ENCODE measurements at regions not wholly inside any gene's neighbourhood (a gene's known extent, or its start where the extent isn't known, plus 50 kb on each side); places are given as distances from the start of the nearest gene placed in this dataset.
"Not testable (repeated sequence)": the region's sequence is repeated elsewhere in the genome, so short reads cannot be mapped to it uniquely, and the experiment has no call there.

DNA sequence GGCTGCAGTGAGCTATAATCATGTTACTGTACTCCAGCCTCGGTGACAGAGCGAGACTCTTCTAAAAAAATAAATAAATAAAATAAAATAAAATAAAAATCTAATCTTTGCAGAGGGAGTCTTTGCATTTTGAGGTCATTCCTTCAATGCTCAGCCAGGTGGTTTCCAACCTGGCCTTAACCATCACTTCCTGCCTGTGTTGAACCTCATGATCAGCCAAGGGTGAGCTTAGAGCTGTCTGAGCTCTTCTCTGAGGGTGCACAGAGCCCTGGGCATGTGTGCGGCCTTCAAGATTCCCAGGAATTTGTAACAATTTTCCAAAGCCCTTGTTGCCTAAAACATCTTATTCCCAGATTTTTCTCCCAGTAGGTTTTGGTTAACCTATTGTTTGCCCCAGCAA is 94.3 kb downstream of the KCNJ12 start:
- DNase-seq (ENCODE audit: low spot score), result not testable (repeated sequence)

DNA sequence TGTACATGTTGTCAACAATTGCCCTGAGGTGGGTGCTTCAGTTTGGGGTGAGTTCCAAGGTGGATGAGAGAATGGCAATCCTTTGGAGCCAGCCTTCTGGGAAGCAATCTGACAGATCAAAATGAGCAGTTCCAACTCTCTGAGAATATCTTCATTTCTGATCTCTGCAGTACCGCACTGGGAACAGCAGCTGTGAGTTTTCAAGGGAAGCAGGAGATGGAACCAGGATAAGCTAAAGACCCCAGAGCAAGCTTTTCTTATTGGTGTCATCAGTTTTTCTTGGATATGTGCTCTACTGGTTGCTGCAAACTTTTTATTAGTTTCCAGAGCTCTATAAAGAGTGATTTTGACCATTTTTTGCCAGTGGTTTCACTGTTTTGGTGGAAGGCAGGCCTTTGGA is 94.7 kb downstream of the KCNJ12 start:
- DNase-seq (ENCODE audit: low spot score), result no peak

DNA sequence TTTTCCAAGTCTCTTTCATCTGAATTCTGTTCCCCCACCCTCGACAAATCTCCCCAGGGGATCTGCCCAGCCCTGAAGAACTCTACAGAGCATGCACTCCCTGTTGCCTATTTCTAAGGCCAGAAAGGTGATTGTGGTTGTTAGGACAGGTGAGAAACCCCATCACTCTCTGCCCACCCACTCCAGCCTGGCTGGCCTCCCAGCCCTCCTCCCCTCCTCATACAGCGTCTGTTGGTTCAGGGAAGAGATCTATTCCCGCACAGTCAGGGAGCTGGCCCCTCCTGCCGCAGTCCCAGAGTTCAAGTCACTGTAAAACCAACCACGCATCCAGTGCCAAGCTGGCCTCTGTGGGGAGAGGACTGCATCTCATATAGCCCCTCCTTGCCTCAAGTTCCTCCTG is 98.7 kb downstream of the KCNJ12 start:
- DNase-seq (ENCODE audit: low spot score), result no peak

DNA sequence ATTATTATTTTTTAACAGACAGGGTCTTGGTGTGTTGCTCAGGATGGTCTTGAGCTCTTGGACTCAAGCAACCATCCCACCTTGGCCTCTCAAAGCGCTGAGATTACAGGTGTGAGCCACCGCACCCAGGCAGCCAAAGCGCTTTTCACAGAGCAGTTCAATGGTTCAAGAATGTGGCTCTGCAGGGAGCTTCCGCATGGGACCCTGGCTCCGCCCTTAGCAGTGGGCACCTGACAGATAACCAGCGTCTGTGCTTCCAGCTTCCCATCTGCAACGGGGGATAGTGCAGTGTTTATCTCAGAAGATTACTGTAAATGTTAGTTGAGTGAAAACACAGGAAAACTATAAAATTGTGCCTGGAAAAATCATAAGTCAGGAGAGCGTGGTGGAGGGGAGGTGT is 99.4 kb downstream of the KCNJ12 start:
- no peak for DNase-seq (ENCODE audit: low spot score)

DNA sequence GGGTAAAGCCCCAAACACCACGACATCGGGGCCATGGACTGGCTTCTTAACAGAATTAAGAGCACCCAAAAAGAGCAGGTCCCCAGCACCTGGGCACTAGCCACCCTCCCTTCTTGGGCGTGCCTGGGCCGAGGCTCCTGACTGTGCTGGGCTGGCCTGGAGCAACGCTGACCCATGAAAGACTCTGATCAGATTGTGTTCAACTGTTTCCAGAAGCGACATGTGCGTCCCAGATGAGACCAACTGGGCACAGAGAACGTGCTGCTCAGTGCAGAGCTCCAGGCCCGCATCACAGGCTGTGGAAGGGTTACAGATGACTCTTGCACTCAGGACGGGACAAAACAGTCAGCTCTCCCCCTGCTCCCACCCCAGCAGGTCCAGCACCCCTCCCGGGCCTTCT is 100.7 kb downstream of the KCNJ12 start:
- DNase-seq (ENCODE audit: low spot score), result no peak

DNA sequence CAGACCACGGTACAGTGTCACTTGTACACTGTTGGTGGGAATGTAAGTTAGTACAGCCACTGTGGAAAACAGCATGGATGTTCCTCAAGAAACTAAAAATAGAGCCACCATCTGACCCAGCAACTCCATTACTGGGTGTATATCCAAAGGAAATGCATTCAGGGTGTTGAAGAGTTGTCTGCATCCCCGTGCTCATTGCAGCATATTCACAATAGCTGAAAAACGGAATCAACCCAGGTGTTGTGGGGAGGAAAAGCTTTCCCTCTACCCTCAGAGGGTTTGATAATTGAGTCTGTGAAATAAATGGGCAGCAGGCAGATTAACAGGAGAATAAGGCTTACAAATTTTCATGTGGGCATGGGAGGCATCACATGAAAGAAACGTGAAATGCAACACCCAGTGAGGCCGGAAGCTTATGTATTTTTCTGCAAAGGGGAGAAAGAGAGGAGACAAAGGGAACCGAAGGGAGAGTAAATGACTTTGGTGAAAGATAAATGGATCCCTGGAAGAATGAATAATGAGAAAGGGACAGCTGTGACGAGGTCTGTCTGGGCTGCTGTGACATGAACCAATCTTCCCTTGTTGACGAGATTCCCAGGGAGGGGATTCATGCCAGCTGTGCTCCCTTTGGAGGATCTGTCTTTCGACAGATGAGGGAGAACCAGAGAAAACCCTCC is 106.2 kb downstream of the KCNJ12 start:
- DNase-seq (ENCODE audit: low spot score), result no peak

DNA sequence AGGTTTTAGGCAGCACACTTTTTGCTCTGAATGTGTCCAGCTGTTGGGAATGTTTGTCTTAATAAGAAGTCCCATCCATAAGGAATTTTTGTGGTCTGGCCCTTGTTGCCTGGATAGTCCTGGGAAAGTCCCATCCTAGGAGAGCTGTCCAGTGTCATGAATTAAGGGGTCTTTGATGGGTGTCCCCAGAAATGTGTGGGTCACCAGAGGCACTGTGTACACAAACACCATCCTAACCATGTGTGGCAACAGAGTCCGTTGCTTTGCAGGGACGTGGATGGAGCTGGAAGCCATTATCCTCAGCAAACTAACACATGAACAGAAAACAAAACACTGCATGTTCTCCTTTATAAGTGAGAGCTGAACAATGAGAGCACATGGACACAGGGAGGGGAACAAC is 111.9 kb downstream of the KCNJ12 start:
- not testable (repeated sequence) for DNase-seq (ENCODE audit: low spot score)

DNA sequence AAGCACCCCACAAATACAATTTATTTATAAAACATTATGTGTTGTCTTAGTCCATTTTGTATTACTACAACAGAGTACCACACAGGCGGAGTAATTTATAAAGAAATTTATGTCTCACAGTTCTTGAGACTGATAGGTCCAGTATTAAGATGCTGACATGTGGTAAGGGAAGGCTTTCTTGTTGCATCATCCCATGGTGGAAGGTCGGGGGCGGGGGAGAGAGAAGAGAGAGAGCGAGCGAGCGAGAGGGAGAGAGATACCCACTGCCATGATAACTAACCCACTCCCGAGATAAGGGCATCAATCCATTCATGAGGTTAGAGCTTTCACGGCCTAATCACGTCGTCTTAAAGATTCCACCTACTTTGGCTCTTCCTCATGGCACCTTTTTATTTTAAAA is 117.8 kb downstream of the KCNJ12 start:
- no peak for DNase-seq (ENCODE audit: low spot score)

DNA sequence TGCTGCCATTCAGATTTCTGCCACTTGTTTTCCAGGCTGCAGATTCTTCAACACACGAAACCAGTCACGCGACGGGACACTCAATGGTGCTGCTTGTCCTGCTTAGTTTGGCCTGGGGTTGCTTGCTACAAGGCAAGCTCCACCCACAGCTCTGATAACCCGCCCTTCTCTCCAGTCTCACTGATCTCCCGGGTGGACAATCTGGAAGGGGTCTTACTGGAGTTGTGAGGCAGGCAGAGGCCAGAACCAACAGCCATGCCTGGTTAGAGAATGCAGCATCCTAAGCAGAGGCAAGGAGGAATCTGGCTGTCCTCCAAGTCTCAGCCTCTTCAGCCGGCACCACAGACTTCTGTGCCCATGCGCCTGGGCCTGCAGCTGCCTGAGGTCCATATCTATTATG is 119.1 kb downstream of the KCNJ12 start:
- DNase-seq (ENCODE audit: low spot score), result no peak

DNA sequence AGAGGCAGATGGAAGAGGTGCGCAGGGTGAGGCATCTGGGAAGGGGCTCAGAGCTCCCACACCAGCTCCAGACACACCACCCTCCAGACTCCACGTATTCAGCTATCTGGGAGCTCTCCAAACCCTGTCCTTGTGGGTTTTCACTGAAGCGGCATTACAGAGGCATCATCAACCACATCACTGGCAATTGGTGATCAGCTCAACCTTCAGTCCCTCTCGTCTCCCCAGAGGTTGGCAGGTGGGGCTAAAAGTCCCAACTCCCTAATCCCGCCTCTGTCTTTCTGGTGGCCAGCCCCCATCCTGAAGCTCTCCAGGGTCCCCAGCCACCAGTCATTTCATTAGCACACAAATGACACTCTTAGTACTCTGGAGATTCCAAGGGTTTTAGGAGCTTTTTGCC is 123.9 kb downstream of the KCNJ12 start:
- no peak for DNase-seq (ENCODE audit: low spot score)

DNA sequence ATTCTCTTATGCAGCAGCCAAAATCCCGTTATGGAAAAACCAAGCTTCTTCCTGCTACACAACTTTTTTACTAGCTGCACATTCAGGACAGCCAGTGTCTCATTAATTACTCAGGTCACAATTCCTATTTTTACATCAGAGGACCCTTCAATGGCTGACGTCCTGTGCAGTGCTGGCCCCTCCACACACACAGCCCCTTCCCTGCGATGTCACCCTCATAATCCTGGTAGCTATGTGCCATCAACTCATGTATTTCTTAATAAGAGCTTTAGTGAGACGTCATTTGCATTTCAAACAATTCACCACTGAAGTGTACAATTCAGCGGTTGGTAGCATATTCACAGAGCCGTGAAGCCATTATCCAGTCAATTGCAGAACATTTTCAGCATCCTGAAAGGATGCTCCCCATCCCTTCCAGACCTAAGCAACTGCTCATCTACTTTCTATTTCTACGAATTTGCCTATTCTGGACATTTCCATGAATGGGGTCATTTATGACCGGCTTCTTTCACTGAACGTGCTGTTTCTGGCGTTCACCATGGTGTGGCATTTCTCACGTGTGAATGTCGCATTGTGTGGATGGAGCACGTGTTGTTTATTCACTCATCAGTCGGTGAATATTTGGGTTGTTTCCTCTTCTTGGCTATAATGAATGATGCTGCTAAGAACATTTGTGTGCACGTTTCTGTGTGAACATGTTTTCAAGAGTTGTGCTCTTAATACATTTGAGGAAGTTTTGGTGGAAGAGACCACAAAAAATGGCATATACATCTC is 126.0 kb downstream of the KCNJ12 start:
- not testable (repeated sequence) for DNase-seq (ENCODE audit: low spot score)

DNA sequence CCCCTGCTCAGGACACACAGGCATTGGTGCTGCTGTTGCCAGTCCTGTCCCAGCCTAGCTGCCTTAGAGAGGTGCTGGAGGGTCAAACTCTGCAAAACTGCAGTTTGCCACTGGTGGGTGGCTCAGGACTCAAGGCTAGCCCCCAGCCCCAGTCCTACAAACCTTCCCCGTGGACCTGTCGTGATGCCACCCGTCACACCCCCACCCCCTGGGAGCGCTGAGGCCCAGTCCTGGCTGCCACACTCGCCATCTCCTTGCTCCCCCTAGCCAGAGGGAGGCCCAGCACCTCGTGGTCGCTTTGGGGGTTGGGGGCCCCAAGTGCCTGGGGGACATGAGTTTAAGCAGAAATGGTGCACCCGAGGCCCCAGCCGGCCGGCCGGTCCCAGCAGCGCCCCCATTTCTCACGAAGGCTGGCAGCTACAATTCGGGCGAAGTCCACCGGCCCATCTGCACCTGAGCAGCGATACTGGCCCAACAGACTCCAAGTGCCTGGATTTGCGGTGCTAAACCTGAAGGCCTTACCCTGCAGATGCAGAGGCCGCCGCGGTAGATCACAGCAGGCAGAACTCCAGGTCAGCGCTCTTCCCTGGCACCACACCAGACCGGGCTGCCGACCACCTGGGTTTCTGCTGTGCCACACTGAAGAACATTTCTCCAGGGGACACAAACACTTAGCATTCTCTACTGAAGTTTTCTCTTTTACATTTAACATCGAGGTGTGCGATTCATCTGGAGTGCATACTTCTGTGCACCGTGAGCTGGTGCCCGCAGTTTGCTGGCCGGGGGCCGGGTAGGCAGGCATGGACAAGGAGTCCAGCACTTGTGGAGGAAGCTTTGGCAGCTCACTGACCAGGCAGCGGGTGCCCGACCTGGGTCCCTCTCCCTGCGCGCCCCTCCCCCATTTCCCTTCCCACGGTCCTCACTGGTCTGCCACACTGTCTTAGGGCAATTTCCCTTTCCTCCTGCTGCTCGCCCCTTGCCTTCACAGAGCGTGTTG is 130.0 kb downstream of the KCNJ12 start:
- DNase-seq (ENCODE audit: low spot score), result no peak

DNA sequence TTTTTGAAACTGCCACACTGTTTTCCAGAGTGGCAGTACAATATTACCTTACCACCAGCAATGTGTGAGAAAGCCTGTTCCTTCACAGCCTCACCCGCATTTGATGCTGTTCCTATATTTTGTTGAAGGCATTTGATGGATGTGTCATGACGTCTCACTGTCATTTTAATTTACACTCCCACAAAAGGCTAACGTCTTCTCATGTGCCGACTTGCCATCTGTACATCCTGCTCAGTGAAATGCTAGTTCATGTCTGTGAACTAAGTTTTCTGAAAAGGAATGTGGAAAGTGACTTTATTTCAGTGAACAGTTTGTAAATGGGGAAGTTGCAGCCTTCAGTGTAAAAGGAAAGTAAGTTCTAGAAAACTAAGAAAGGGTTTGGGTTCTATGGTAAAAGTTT is 131.6 kb downstream of the KCNJ12 start:
- DNase-seq (ENCODE audit: low spot score), result not testable (repeated sequence)

DNA sequence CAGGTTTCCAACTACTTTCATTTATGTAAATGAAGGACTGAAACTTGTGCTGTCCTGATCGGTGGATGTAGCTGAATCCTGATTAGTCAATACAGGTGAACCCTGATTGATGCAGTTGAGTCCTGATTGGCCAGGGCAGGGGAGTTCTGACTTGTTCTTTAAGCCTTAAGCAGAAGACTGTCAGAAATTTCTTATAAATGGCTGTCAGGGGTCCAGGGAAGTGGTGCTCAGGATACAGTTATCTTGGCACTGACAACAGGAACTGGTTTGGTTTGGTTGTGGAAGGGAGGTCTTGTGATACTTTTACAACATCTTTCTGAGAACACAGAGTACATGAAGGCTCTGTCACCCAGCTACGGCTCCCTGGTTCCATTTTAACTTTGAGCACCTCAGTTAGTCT is 132.1 kb downstream of the KCNJ12 start:
- DNase-seq (ENCODE audit: low spot score), result no peak

DNA sequence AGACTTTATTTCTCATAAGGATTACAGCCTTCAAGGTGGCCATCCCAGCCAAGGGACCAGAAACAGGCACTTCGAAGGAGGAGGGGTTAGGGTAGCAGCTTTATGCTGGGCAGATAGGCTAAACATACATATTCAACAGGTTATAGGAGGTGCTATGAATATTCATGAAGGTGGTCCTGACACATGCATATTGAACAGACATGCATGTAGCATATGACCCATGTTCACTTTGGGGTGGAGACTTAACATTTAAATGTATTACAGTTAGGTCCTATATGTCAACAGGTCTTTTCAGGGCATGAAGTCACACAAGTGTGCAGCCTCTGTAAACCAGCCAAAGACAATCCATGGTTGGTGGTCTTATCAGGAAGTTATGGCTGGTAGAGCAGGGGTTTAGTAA is 133.2 kb downstream of the KCNJ12 start:
- not testable (repeated sequence) for DNase-seq (ENCODE audit: low spot score)

DNA sequence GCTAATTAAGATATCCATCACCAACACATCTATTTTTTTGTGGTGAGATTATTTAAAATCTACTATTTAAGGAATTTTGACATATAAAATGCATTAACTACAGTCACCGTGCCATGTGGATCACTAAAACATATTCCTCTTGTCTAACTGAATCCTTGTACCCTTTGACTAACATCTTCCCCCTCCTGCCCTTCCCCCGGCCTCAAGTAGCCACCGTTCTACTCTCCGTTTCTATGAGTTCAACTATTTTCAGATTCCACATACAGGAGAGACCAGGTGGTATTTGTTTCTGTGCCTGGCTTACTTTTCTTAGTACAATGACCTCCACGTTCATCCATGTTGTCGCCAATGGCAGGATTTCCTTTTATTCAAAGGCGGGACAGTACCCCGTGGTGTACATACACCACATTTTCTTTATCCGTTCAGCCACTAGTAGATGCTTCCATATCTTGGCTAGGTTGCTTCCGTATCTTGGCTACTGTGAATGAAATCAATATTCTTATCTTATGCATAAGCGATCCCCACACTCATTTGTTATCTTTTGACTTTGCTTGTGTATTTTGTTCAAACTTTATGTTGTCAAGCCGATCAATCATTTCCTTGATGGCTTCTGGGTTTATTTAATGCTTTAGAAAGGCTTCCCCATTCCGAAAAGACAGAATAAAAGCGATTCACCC is 134.7 kb downstream of the KCNJ12 start:
- DNase-seq (ENCODE audit: low spot score), result no peak

DNA sequence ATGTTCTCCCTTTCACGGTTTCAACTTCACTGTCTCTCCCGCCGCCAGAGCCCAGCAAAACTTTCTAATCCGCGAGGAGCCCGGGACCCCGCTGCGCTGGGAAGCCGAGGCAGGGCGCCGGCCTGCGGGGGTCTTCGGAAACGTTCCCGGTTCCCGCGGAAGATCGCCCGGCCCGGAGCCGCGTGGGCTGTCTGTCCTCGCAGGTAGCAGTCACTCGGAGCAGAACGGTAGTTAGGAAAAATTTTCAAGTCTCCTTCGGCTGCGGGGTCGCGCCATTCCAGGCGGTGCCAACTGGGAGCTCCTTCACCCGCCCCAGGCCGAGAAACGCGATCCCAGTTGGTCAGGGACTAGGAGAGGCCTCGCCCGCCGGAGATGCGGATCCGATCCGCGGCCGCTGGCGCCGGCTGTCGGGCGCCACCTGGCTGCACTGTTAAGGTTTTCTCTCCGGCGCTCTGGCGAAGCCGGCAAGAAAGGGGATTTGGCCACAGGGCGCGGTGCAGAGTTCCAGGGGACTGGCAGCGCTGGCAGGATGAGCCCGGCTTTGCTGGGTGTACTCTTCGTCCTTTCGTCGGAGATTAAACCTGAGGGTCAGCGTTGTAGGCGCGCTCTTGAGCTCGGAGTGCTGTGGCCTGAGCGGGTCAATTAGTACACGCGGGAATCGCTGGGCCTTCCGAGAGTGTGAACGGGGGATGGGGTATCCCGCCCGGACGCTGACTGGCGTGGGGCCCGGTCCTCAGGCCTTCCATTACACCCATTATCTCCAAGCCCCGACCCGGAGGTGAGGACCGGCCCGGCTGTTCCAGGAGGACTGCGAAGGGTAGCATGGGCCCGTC is 135.4 kb downstream of the KCNJ12 start:
- peak; percentile 93 for DNase-seq (ENCODE audit: low spot score)

DNA sequence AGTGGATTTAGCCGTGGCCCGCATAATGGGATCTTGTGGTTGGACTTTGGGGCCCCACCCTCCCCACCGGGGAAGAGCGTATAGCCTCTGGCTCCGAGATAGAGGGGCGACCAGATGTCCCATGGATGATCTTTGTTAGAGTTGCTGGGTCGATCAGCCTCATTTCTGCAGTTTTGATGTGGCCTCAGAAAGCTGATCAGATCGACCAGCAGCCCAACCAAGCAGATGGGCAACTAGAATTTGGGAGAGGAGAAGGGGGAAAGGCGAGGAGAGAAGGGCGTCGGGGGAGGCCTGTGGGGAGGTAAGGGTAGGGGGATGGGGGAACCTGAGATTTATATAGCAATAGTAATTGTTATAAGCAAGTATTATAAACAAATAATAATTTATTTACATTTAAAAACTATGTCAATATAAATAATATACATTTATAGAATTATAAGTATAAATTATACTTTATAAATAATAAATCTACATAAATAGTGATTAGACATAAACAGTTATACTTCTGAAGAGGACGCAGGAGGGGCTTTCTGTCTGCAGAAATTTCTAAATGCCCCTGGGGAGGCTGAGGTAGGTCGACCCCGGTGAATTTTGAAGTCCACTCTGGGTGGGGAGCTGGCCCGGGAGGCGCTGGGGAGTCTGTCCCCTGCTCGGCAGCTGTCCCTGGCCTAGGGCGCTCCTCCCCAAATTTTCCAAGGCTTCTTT is 136.3 kb downstream of the KCNJ12 start:
- no peak for DNase-seq (ENCODE audit: low spot score)

DNA sequence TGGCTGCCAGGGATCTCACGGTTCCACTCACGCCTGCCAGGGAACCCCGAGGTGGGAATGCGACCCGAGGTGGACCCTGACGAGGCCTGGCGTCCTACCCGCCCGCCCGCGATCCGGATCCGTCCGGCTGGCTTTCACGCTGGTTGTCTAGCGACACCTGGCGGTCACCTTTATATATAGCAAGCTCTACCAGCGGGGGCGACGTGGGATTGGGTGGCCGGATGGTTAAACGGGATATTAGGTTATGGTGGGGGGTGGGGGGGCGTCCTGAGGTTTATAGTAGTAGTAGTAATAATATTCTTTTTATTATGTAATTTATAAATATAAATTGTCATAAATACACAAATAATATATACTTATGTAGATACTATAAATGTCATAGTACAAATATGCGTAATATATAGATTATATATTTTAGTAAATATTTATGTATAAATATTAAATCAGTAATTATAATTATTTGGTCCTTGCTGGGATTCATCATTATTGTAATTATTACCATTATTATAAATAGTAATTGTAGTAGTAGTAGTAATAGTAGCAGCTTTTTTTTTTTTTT is 136.9 kb downstream of the KCNJ12 start:
- DNase-seq (ENCODE audit: low spot score), result peak; percentile 94

DNA sequence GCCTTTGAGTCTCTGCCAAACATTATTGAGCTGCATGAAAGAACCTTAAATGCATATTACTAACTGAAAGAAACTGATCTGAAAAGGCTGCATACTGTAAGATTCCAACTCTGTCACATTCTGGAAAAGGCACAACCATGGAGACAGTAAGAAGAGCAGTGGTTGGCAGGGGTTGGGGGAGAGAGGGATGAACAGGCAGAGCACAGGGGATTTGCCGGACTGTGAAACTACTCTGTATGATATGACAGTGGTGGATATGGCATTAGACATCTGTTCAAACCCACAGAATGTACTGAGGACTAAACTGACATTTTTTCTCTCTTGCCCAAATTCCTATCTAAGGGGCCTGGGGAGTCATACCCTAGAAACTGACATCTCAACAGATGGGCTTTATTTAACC is 138.4 kb downstream of the KCNJ12 start:
- not testable (repeated sequence) for DNase-seq (ENCODE audit: low spot score)

Data from GM03348 (cell line).